ENCODE measurements at regions not wholly inside any gene's neighbourhood (a gene's known extent, or its start where the extent isn't known, plus 50 kb on each side); places are given as distances from the start of the nearest gene placed in this dataset.

- Histone ChIP-seq H3K27ac (ENCODE audit: low read length) (no peak overlapping the region), H3K27me3 (ENCODE audit: insufficient read depth, low read length, poor library complexity) (peaks cover 4% of the 10 kb centered on the region), H3K4me2 (ENCODE audit: insufficient read depth, low read length) (no peak overlapping the region), H3K4me3 (ENCODE audit: low read depth in 1 of 2, low read length in 2 of 2) (no peak overlapping the region), H3K79me2 (ENCODE audit: insufficient read depth, low read length) (no peaks in the 10 kb centered on the region), H3K9me3 (ENCODE audit: insufficient read depth, low read length, severe bottlenecking) (no peaks in the 10 kb centered on the region), H4K20me1 (ENCODE audit: insufficient read depth, low read length) (no peaks in the 10 kb centered on the region), H2AFZ (ENCODE audit: low read depth, low read length) (no peak overlapping the region), H3K36me3 (ENCODE audit: insufficient read depth, low read length) (no peaks in the 10 kb centered on the region), H3K4me1 (ENCODE audit: insufficient read depth, low read length) (no peaks in the 10 kb centered on the region), H3K9ac (ENCODE audit: low read depth, low read length) (no peak overlapping the region)
- no peak for DNase-seq
- no peak for TF ChIP-seq CTCF (IDR thresholded peaks at IDR 0.05; ENCODE audit: borderline replicate concordance, extremely low read depth, low read length, poor library complexity, severe bottlenecking)
- no peak for TF ChIP-seq EZH2 (IDR thresholded peaks at IDR 0.05; ENCODE audit: borderline replicate concordance, low read depth, low read length, severe bottlenecking)
- no peak for ATAC-seq (ENCODE audit: insufficient read depth, low read depth)
These were observed 196.6 kb upstream of the AGA start for GRCh38 chr4:177638871-177639270.

- peak; percentile 13 for DNase-seq
- no peaks in the 10 kb centered on the region for H3K79me2 ChIP-seq (ENCODE audit: insufficient read depth, low read length)
- H3K4me1 ChIP-seq (ENCODE audit: insufficient read depth, low read length), result no peaks in the 10 kb centered on the region
- H3K4me2 ChIP-seq (ENCODE audit: insufficient read depth, low read length), result no peak overlapping the region
- H3K4me3 ChIP-seq (ENCODE audit: low read depth in 1 of 2, low read length in 2 of 2), result no peak overlapping the region
- H4K20me1 ChIP-seq (ENCODE audit: insufficient read depth, low read length), result no peaks in the 10 kb centered on the region
- H3K27me3 ChIP-seq (ENCODE audit: insufficient read depth, low read length, poor library complexity), result peaks cover 4% of the 10 kb centered on the region
- H3K36me3 ChIP-seq (ENCODE audit: insufficient read depth, low read length), result no peaks in the 10 kb centered on the region
- no peak overlapping the region for H2AFZ ChIP-seq (ENCODE audit: low read depth, low read length)
- H3K27ac ChIP-seq (ENCODE audit: low read length), result no peak overlapping the region
- TF ChIP-seq EZH2 (IDR thresholded peaks at IDR 0.05; ENCODE audit: borderline replicate concordance, low read depth, low read length, severe bottlenecking), result no peak
- no peak for TF ChIP-seq CTCF (IDR thresholded peaks at IDR 0.05; ENCODE audit: borderline replicate concordance, extremely low read depth, low read length, poor library complexity, severe bottlenecking)
- peak; percentile 76 for ATAC-seq (ENCODE audit: insufficient read depth, low read depth)
- no peaks in the 10 kb centered on the region for H3K9me3 ChIP-seq (ENCODE audit: insufficient read depth, low read length, severe bottlenecking)
- H3K9ac ChIP-seq (ENCODE audit: low read depth, low read length), result no peak overlapping the region
These were observed 198.6 kb upstream of the AGA start for GRCh38 chr4:177640864-177641263.

GRCh38 chr4:177660223-177660622, 218.0 kb upstream of the AGA start:
- Histone ChIP-seq H3K9me3 (ENCODE audit: insufficient read depth, low read length, severe bottlenecking) (no peaks in the 10 kb centered on the region), H3K27ac (ENCODE audit: low read length) (no peak overlapping the region), H3K79me2 (ENCODE audit: insufficient read depth, low read length) (no peaks in the 10 kb centered on the region), H3K9ac (ENCODE audit: low read depth, low read length) (no peak overlapping the region), H3K4me3 (ENCODE audit: low read depth in 1 of 2, low read length in 2 of 2) (no peak overlapping the region), H2AFZ (ENCODE audit: low read depth, low read length) (no peak overlapping the region), H3K4me2 (ENCODE audit: insufficient read depth, low read length) (no peak overlapping the region), H3K36me3 (ENCODE audit: insufficient read depth, low read length) (no peaks in the 10 kb centered on the region), H4K20me1 (ENCODE audit: insufficient read depth, low read length) (no peaks in the 10 kb centered on the region), H3K4me1 (ENCODE audit: insufficient read depth, low read length) (no peaks in the 10 kb centered on the region), H3K27me3 (ENCODE audit: insufficient read depth, low read length, poor library complexity) (peaks cover 5% of the 10 kb centered on the region)
- TF ChIP-seq CTCF (IDR thresholded peaks at IDR 0.05; ENCODE audit: borderline replicate concordance, extremely low read depth, low read length, poor library complexity, severe bottlenecking) (no peak), EZH2 (IDR thresholded peaks at IDR 0.05; ENCODE audit: borderline replicate concordance, low read depth, low read length, severe bottlenecking) (no peak)
- DNase-seq, result no peak
- no peak for ATAC-seq (ENCODE audit: insufficient read depth, low read depth)

- H3K9me3 ChIP-seq (ENCODE audit: insufficient read depth, low read length, severe bottlenecking), result no peaks in the 10 kb centered on the region
- DNase-seq, result no peak
- no peak overlapping the region for H2AFZ ChIP-seq (ENCODE audit: low read depth, low read length)
- H3K79me2 ChIP-seq (ENCODE audit: insufficient read depth, low read length), result no peaks in the 10 kb centered on the region
- H3K27me3 ChIP-seq (ENCODE audit: insufficient read depth, low read length, poor library complexity), result no peaks in the 10 kb centered on the region
- no peaks in the 10 kb centered on the region for H4K20me1 ChIP-seq (ENCODE audit: insufficient read depth, low read length)
- no peak overlapping the region for H3K4me2 ChIP-seq (ENCODE audit: insufficient read depth, low read length)
- no peak for ATAC-seq (ENCODE audit: insufficient read depth, low read depth)
- no peak overlapping the region for H3K9ac ChIP-seq (ENCODE audit: low read depth, low read length)
- TF ChIP-seq EZH2 (IDR thresholded peaks at IDR 0.05; ENCODE audit: borderline replicate concordance, low read depth, low read length, severe bottlenecking) (no peak), CTCF (IDR thresholded peaks at IDR 0.05; ENCODE audit: borderline replicate concordance, extremely low read depth, low read length, poor library complexity, severe bottlenecking) (peak; percentile 5)
- H3K36me3 ChIP-seq (ENCODE audit: insufficient read depth, low read length), result no peaks in the 10 kb centered on the region
- H3K4me3 ChIP-seq (ENCODE audit: low read depth in 1 of 2, low read length in 2 of 2), result no peak overlapping the region
- H3K27ac ChIP-seq (ENCODE audit: low read length), result no peak overlapping the region
- no peaks in the 10 kb centered on the region for H3K4me1 ChIP-seq (ENCODE audit: insufficient read depth, low read length)
These were observed 225.4 kb upstream of the AGA start for GRCh38 chr4:177667687-177668086.
